DOHH2 (cell line): ENCODE measurements at regions not wholly inside any gene's neighbourhood (a gene's known extent, or its start where the extent isn't known, plus 50 kb on each side); places are given as distances from the start of the nearest gene placed in this dataset.

ENCODE experiments used
- EZH2phosphoT487 ChIP-seq: fragments of 200-600 bp; sonication (generic); IDR thresholded peaks from 2 replicates; pipeline ENCODE4 v1.6.1; 2017; ENCODE audit warnings: borderline replicate concordance, mild to moderate bottlenecking, antibody characterized with exemption, low read length, moderate library complexity, mixed read lengths
- TF ChIP-seq, protein P1 (sequence below): fragments of 200-600 bp; sonication (generic); IDR thresholded peaks from one replicate; pipeline ENCODE4 v1.5.1; 2014; ENCODE audit warnings: antibody characterized with exemption, mild to moderate bottlenecking, low read depth, low read length; ENCODE audit not compliant: poor library complexity, severe bottlenecking

DNA sequence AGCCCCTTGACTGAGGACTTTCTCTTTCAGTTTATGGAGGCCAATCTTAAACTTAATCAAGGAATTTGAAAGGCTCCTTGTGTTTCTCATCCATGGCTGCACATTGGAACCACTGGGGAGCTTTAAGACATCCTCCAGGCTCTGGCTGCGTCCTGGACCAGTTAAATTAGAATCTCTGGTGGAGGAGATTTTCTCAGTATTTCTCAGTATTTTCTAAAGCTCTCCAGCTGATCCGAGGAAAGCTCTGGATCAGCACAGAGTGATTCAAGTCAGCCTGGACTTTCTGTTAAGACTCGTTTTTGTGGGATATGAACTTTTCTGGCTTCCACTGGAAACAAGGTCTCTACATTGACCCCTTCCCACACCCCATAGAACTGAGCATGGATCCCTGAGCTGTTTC is 249.8 kb downstream of the STK31 start:
- no peak for TF ChIP-seq EZH2phosphoT487
- TF ChIP-seq, protein P1, sequence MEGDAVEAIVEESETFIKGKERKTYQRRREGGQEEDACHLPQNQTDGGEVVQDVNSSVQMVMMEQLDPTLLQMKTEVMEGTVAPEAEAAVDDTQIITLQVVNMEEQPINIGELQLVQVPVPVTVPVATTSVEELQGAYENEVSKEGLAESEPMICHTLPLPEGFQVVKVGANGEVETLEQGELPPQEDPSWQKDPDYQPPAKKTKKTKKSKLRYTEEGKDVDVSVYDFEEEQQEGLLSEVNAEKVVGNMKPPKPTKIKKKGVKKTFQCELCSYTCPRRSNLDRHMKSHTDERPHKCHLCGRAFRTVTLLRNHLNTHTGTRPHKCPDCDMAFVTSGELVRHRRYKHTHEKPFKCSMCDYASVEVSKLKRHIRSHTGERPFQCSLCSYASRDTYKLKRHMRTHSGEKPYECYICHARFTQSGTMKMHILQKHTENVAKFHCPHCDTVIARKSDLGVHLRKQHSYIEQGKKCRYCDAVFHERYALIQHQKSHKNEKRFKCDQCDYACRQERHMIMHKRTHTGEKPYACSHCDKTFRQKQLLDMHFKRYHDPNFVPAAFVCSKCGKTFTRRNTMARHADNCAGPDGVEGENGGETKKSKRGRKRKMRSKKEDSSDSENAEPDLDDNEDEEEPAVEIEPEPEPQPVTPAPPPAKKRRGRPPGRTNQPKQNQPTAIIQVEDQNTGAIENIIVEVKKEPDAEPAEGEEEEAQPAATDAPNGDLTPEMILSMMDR = no peak
